NCI-H2081 treated with DMSO at 0.1 percent for 48 hours (cell line): ENCODE measurements at regions not wholly inside any gene's neighbourhood (a gene's known extent, or its start where the extent isn't known, plus 50 kb on each side); places are given as distances from the start of the nearest gene placed in this dataset.

ENCODE experiments used
- DNase-seq: peaks from one replicate; lab custom pipeline; 2025; lab: John Stamatoyannopoulos, UW

- DNase-seq = no peak
Observed at GRCh38 chr7:97468493-97468892, 263.4 kb upstream of the TAC1 start.

- no peak for DNase-seq
Observed at GRCh38 chr7:97470726-97471125, 261.2 kb upstream of the TAC1 start.

- DNase-seq = no peak
Observed at GRCh38 chr7:97471491-97471890, 260.4 kb upstream of the TAC1 start.

DNA sequence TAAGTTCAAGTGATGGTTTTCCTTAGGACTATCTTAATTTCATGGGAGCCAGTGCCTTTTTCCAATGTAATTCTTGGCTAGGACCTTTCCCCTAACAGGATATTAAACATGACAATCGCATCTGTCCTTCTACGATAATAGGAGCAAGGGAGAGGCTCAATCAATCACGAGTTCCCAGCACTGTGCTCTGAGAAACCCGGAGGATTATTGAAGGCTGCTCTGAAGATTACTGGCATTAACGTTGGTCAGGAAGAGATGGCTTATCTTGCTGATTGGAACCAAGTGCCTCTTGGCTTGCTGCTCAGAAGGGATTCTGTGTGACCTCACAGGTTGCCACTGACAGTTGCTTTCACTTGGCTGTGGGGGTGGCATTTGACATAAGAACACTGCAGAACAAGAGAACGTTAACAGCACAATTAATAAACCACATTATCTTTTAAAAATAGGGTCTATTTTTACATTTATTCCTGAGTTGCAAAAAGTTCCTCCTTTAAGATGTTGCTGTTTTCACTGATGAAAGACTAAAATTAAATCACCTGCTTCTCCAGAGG lies 252.1 kb upstream of the TAC1 start:
- no peak for DNase-seq

DNA sequence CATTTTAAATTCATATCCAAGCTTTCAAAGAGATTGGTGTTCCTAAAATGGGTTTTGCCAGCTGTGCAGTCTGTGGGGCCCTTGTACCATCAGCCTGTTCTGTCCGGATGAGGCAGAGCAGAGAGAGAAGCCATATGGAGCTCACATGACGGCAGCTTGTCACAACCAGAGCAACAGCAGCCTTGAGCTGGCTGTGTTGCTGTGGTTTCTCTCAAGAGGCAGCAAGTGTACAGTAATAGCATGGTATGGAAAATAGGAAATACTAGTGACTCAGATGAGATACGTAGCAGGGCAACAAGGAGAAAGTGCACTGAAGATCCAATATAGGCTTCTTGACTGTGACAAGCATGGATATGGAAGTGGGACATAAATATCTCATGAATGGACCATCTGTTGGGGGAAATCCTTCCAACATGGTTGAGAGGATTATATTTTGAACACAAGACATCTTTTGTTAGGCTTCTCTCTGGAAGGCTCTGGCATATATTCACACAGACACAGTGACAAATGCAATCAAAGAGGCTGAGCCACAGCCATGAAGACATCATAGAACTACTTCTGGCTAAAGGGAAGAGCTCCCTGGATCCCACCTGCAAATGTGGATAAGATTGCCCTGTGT lies 251.0 kb upstream of the TAC1 start:
- no peak for DNase-seq

DNA sequence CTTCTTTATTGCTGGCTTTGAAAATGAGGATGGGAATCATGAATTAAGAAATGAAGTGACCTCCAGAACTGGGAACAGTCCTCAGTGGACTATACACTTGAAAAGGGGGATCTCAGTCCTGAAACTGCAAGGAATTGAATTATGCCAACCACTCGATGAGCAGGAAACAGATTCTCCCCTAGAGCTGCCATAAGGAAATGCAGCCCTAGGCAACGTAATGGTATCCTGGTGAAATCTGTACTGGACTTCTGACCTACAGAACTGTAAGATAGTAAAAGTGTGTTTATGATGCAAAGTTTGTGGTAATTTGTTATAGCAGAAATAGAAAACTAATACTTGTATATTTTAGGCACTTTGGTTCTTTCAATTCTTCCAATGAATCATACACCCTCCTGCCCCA lies 236.4 kb upstream of the TAC1 start:
- no peak for DNase-seq

GRCh38 chr7:97499204-97499603 lies 232.7 kb upstream of the TAC1 start:
- DNase-seq = peak; percentile 26

- DNase-seq = no peak
Observed at GRCh38 chr7:97503367-97504094, 228.4 kb upstream of the TAC1 start.

DNA sequence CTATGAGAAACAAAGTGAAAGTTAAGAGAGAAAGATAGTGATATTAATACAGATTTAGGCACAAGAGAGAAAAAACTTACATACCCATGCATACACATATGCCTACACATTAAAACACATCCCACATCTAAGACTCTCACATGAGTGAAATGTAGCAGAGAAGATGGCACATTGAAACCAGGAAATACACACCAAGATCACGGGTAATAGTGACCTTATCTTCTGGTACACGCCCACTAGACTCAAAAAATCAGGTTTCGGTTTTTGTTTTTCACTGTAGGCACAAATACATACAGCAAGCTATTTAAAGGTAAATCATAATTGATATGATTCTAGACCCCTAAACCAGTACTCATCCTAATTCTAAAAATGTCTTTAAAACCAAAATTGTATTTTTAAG lies 225.2 kb upstream of the TAC1 start:
- no peak for DNase-seq

- no peak for DNase-seq
Observed at GRCh38 chr7:97512441-97513207, 219.3 kb upstream of the TAC1 start.

GRCh38 chr7:97513326-97513725 lies 218.6 kb upstream of the TAC1 start:
- DNase-seq = no peak

DNA sequence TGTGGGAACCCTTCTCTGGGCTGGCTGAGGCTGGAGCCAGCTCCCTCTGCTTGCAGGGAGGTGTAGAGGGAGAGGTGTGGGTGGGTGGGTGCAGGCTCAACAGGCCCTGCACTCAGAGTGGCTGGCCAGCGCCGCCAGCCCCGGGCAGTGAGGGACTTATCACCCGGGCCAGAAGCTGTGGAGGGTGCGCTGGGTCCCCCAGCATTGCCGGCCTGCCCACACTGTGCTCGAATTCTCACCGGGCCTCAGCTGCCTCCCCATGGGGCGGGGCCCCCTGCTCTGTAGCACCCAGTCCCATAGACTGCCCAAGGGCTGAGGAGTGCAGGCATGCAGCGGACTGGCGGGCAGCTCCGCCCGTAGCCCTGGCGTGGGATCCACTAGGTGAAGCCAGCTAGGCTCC lies 190.7 kb upstream of the TAC1 start:
- DNase-seq = no peak

- peak; percentile 95 for DNase-seq
Observed at GRCh38 chr7:97555857-97556421, 175.9 kb upstream of the TAC1 start.

DNA sequence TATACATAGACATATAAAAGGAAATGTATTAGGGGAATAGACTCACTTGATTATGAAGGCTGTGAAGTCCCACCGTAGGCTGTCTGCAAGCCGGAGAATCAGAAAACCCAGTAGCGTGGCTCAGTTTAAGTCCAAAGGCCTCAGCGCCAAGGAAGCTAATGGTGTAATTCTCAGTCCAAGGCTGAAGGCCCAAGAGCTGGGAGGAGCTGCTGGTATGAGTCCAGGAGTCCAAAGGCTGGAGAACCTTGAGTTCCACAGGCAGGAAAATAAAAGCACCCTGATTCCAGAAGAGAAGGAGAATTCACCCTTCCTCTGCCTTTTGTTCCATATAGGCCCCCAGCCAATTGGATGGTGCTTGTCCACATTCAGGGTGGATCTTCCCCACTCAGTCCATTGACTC lies 166.2 kb upstream of the TAC1 start:
- DNase-seq = no peak

DNA sequence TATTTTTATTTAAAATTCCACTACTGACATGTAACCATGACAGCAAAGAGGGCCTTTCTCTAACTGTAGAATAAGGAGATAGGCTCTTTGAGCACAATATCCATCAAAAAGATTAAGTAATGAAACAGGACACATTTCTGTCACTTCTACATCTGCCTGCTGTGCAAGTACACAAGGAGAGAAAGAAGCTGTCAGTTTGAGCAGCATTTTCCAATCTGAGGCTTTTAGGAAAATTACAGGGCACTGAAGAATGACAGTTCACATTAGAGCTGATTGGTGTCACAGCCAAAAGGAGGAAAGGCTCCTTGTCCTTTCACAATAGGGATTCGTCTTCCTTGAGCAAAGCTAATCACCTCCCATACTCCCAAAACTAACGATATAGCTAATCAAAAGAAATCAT lies 158.8 kb upstream of the TAC1 start:
- DNase-seq = no peak

DNA sequence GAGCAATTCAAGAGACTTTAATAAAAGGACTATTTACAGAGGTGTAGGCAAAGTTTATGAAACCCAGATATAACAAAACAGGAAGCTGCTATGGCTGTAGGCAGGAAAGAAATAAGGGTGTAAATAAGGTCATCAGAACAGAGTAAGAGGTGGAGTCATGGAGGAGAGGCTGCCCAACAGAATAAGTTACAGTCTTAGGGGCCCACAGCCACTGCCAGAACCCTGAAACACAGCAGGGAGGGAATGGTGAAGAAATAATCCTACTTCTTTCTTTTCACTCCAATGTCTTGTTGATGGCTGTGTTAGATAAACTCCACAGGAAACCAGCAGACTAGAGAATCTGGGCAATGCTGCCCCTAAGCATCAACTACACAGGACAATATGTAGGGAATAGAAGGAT lies 155.8 kb upstream of the TAC1 start:
- DNase-seq = no peak

DNA sequence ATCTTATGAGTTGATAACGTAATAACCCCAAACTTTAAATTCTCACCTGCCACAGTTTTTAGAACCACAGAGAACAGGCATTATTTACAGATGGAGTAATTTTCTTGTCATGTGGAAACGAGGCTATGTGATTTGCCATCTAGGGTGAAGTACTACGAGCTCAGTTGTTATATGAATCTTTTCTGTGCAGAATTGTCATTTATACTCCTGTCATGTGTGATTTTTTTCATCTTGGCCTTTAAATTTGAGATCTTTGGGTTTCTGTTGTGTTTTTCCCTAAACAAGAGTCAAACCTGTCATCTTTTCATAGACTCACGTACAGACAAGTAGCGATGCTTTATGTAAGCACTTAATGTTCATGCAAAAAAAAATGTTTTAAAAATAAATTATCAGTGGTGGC lies 153.7 kb upstream of the TAC1 start:
- DNase-seq = no peak

DNA sequence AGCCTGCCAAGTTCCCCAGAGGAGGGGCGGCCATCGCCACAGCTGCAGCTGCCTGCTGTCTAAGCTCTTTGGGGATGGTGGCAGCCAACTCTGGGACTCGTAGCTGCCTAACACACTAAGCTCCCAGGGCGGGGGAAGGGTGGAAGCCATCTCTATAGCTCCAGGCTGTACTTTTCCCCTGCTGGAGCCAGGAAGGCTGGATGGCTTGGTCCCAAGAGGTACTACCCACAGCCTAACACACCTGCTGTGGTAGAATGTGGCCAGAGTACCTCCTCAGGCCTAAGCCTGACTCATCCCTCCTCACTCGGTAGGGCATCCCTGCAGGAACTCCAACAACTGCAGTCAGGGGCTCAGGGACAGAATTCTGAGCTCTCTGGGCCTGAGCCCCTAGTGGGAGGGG lies 151.7 kb upstream of the TAC1 start:
- DNase-seq = no peak

DNA sequence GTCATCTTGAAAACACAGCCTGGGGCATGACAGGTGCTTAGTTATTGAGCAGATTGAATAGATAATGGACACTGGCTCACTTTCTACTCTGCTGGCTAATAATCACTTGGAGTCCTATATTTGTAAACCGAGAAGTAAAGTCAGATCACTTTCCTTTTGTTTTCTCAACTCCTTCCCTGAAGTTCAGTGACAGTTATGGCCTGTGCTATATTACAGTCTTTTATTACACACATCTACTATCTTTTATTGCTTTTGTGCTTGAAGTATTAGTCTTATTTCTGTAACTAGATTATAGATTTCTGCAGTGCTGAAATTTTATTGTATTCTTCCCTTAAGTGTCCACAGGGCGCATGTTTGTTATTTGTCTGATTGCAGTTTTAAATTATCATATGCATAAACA lies 136.4 kb upstream of the TAC1 start:
- DNase-seq = no peak

GRCh38 chr7:97601931-97602457 lies 129.9 kb upstream of the TAC1 start:
- no peak for DNase-seq

GRCh38 chr7:97620495-97620894 lies 111.4 kb upstream of the TAC1 start:
- no peak for DNase-seq

DNA sequence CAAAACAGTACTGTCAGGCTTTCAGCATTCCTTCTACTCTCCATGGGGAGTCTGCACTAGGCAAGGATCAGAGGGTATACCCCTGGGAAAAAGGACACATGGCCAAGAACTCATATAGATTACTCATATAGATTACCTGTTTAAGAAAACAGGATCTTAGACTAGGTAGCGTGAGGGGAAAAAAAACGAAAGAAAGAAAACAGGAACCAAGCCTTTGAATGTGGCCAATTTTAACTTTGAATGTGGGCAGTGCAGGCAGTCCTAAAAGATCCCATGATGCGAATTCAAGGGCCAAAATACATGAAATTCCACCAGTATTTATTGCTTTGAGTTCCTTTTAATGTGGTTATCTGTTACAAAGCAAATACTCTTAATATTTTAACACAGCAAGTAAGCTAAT lies 108.6 kb upstream of the TAC1 start:
- no peak for DNase-seq
